GM12892 (cell line): ENCODE measurements at regions not wholly inside any gene's neighbourhood (a gene's known extent, or its start where the extent isn't known, plus 50 kb on each side); places are given as distances from the start of the nearest gene placed in this dataset.

Source experiments
- POLR2A ChIP-seq: IDR thresholded peaks from 2 replicates; pipeline ENCODE4 v1.6.1; 2011; ENCODE audit warnings: low read depth, low read length, control low read depth
- POLR2AphosphoS5 ChIP-seq: IDR thresholded peaks from 2 replicates; pipeline ENCODE4 v1.6.1; 2011; ENCODE audit warnings: low read depth, low read length, control low read depth
- TAF1 ChIP-seq: IDR thresholded peaks from 2 replicates; pipeline ENCODE4 v1.6.1; 2011; ENCODE audit warnings: low read depth, mild to moderate bottlenecking, control low read depth, low read length, borderline replicate concordance

- TF ChIP-seq POLR2AphosphoS5 (no peak), POLR2A (no peak), TAF1 (no peak)
Observed at GRCh38 chr1:8242498-8242897, 75.4 kb upstream of the SLC45A1 start.
